NCI-H2081 treated with DMSO at 0.1 percent for 48 hours (cell line): ENCODE measurements at regions not wholly inside any gene's neighbourhood (a gene's known extent, or its start where the extent isn't known, plus 50 kb on each side); places are given as distances from the start of the nearest gene placed in this dataset.
"Not testable (repeated sequence)": the region's sequence is repeated elsewhere in the genome, so short reads cannot be mapped to it uniquely, and the experiment has no call there.

Experiments used
- DNase-seq: peaks from one replicate; lab custom pipeline; 2025; lab: John Stamatoyannopoulos, UW

DNA sequence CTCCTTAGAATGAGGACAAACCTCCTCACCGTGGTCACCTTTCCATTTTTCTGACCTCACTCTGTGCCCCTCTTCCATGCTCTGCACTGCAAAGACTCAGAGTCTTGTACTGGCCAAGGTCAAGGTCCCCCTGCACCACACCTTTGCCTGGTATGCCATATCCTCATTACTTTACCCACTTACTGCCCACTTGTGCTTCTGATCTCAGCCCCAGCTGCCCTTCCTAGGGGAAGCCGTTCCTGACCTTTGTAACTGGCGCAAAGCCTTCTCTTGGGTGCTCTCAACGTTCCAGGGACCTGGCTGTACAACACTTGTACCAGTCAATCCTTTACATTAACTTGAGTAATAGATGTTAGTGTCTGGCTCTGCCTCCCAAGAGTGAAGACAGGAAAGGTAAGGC is 256.0 kb downstream of the SV2B start:
- DNase-seq, result no peak

DNA sequence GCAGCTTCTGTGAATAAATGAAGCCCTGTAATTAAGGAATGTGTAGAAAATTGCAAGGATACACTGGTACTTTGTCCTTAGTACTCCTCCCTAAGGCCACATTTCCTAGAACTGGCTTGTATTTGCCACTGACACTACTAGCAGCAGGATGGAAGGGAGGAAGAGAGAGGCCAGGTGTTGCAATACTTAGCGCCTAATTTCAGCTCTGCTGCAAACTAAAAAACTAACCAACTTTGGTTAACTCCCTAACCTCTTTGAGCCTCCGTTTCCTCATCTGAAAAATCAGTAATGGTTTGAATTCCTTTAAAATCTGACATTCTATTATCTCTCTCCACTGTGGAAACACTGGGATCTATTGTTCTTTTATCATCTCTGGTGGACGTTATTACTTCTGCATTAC is 257.0 kb downstream of the SV2B start:
- DNase-seq, result no peak

DNA sequence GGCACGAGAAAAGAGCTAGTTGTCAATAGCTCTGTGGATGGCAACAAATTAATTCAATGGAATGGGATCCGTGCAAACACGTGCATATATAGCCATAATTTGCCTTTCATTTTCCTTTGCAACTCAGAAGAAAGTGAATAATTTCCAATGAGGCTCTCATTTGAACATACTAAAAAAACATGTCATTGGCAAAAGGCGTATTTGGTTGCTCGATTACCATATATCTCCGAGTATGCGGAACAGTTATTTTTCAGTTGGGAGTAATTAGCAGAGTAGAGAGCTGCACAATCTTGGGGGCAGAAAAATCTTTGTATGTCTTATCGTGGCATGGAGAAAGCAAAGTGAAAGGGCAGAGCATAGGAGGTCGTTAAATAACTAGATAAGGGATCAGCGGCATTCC is 257.4 kb downstream of the SV2B start:
- DNase-seq, result no peak

DNA sequence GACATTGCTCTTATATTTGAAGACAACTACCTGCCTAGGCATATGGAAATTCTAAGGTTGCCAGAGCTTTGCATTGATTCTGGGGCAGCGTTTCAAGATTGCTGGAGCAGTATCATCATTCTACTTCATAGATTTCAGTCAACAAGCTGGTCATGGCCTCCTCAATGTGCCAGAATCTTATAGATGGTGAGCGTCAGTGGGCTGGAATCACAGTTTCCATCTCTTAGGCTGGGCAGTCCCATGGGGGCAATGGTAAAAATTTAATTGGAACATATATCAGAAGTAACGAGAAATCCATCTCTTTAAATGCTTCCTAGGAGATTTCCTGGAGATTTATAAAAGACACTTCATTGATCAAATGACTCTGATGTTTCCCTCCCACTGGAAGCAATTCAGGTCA is 258.3 kb downstream of the SV2B start:
- DNase-seq, result no peak

DNA sequence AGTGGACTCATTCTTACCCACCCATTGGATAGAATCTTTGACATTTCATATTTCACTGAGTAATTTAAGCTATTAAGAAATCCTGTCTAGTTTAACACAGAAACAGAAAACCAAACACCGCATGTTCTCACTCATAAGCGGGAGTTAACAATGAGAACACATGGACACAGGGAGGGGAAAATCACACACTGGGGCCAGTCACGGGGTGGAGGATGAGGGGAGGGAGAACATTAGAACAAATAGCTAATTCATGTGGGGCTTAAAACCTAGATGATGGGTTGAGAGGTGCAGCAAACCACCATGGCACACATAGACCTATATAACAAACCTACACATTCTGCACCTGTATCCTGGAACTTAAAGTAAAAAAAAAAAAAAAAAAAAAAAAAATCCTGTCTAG is 261.6 kb downstream of the SV2B start:
- not testable (repeated sequence) for DNase-seq

DNA sequence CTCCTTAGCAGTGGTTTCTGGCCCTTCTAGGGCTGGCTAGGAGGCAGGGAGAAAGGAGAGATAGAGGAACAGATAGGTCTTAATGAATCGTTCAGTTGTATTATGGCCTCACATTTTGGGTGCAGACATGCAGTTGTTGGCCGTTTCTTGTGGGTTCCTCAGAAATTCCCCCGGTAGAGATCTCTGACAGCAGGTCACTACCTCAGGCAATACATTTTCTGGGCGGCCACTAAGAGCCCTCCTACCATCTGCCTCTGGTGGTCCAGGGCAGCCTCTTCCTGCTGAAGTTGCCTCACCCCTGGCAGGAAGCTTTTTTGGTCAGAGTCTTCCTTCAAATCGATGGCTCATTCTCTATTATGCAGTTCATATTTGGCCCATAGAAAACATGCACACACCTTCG is 266.1 kb downstream of the SV2B start:
- DNase-seq, result no peak

DNA sequence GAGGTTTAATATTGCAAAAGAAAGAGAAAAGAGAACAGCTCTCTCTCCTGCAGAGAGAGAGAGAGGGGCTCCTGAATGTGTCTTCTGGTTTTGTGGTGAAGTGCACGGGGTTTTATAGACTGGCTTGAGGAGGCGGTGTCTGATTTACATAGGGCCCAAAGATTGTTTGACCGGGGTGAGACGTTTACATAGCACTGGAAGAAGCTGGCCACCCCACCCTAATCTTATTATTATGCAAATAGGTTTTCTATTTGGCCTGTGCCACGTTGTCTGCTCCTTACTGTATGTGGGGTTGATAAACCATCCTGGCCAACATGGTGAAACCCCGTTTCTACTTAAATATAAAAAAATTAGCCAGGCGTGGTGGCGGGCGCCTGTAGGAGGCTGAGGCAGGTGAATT is 268.6 kb downstream of the SV2B start:
- DNase-seq, result no peak

DNA sequence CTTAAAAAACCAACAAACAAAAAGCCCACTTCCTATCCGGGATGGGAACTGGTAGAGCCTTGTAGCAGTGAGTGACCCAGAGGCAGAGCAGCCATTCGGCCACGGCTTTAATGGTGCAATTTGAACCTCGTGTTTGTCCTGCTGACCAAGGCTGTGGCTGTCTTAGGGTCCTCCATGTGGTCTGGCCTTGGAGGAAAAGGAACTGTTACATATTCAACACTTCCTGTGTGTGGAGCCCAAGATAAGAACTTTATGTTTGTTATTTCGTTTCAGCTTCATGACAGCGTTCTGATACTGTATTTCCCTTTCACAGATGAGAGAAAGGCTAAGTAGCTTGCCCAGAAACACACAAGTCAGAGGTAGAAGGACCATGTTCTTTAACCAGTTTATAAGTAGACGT is 269.8 kb downstream of the SV2B start:
- DNase-seq, result no peak

DNA sequence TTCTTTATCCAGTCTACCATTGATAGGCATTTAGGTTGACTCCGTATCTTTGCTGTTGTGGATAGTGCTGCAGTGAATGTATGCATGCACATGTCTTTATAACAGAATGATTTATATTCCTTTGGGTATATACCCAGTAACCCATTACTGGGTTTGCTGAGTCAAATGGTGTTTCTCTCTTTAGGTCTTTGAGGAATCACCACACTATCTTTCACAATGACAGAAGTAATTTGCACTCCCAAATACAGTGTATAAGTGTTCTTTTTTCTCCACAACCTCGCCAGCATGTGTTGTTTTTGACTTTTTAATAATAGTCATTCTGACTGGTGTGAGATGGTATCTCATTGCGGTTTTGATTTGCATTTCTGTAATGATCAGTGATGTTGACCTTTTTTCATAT is 271.3 kb downstream of the SV2B start:
- not testable (repeated sequence) for DNase-seq

DNA sequence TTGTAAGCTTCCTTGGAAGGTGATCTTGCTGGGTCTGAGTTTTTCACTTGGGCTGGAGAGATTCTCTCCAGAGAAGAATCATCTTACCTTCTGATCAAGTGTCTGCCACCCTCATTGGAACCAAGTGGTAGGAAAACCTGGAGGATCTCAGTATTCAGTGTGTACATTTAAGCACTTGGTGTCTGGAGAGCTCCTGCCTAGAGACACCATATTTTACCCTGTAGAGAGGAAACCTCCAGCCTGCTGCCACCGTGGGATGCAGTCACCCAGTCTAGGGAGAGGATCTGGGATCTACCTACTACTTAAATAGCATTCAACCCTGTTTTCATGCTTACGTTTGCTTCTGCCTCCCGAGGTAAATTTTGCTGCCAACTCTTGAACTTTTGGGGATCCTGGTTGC is 274.3 kb downstream of the SV2B start:
- no peak for DNase-seq

DNA sequence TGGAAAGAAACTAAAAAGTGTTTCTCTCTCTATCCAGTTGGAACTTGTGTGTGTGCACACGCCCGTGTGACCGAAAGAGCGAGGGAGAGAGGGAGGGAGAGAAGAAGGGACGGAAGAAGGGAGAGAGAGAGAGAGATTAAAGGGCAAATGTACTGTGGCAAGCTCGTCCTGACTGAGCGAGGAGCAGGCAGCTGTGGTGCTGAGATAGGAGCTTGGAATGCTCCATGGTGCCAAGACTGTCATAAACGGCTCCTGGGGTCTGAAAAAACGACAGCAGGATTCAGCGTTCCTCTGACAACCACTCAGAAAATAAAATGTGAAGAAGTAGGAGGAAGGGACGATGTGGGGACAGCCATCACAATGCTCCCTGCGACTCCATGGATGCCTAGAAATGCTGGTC is 276.0 kb downstream of the SV2B start:
- no peak for DNase-seq

DNA sequence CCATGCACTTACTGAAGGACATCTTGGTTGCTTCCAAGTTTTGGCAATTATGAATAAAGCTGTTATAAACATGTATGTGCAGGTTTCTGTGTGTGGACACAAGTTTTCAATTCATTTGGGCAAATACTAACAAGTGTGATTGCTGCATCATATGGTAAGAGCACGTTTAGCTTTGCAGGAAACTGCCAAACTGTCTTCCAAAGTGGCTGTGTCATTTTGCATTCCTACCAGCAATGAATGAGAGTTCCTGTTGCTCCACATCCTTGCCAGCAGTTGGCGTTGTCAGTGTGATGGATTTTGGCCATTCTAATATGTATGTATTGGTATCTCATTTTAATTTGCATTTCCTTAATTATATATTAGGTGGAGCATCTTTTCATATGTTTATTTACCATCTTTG is 280.1 kb downstream of the SV2B start:
- DNase-seq, result no peak

DNA sequence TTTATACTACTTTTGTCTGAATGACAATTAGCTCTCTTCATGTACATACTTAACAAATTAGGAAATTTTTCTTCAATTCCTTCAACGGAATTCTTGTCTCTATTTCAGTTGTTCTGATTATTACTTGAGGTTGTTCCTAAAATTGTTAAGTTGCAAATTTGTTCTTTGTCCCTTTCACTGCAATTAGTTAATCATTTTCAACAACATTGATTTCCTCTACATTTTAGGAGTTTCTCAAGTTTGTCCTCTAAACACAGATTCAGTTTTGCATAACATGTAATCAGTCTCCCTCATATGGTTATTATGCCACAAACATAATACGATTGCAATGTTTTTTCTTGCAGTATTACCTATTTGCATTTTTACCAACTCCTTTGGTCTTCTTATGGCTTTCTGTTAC is 283.5 kb downstream of the SV2B start:
- no peak for DNase-seq

DNA sequence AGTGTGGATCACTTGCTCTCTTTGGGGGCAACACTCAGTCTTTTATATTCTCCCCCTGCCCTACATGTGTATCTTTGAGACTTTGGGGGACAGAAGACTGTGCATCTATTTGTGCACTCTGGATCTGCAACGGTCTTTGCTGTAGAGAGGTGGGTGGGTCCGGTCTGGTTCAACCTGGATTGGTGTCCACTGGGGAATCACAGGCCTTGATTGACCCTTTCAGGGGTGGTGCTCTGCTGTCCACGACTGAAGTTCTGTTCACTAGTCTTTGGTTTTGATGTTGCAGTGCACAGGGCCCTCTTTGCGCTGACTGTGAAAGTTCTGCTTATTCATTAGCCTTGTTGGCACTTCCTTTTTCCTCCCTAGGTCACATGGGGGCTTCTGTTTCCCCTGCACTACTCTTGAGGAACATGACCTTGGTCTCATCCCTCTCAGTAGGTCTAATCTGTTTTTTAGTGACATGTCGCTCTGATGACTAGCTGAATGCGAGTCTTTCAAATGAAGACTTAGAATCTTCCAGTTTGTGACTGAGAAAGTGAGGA is 284.2 kb downstream of the SV2B start:
- DNase-seq, result no peak

DNA sequence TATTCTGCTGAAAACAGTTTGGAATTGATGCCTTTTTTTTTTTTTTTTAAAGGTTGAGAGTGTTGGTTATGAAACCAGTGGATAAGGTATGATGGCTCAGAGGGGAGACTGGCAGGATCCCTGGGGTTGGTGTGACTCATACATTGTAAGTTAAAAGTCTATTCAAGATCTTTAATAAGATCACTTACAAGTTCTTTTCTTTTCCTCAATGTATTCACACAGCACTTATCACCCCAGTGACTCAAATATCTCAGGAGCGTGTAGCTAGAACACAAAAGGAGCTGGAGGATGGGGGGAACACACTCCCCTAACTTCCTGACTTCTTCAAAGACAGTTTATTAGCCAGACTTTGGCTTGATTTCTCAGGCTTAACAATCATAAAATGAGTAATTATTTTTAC is 285.3 kb downstream of the SV2B start:
- no peak for DNase-seq

DNA sequence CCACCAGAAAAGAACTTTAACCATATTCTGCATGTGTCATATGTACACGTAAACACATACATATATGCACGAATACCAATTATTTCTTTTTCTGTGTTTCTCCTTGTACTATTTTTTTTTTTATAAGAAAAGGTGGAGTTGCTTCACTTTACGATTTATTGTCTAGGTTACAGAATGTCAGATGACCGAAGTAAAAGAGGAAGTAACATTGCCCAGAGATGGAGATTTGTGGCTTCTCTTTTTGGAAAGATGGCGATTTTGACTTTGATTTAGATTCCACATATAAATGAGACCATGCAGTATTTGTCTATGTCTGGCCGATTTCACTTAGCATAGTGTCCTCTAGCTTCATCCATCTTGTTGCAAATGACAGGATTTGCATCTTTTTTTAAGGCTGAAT is 293.1 kb downstream of the SV2B start:
- DNase-seq, result no peak

DNA sequence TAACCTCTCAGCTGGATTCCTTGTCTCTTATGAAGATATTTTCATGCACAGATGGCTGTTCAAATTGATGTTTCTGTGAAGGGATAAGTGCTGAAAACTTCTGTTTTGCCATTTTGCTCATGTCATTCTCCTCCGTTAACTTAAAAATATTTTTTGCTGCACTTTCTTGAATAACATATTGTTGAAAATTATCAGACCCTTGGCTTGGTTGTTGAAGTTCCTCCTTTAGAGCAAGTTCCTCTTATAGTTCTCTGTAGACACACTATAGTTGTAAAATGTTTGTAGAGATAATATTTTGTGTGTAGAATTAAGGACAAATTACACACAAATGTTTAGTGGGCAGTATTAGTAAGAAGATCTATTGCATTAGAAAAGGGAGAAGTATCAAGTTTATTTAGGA is 300.4 kb downstream of the SV2B start:
- DNase-seq, result no peak

DNA sequence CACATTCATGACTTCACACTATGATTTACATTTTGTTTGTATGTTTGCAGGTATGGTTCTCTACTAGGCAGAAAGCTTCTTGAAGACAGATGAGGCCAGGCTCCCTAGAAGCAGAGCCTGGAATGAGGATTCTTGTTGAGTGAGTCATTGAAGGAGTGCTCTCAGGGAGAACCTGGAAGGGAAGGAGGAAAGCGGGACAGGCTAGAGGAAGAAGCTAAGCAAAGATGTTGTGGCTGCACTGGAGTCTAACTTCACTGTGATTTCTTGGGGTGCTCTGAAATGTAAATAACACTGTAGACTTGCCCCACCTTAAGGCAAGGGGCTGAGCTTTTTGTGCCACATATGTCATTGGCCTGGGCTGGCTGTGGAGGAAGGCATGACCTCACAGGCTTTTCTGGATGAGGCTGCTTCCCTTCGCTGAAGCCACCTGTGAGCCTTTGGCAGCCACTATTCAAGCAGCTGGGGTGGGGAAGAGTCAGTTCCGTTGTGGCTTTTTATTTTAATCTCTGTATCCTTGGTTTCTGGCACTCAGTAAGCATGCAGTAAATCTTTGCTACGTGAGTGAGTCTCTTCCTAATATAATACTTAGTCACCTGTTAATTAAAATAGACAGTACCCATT is 307.3 kb downstream of the SV2B start:
- DNase-seq, result no peak

DNA sequence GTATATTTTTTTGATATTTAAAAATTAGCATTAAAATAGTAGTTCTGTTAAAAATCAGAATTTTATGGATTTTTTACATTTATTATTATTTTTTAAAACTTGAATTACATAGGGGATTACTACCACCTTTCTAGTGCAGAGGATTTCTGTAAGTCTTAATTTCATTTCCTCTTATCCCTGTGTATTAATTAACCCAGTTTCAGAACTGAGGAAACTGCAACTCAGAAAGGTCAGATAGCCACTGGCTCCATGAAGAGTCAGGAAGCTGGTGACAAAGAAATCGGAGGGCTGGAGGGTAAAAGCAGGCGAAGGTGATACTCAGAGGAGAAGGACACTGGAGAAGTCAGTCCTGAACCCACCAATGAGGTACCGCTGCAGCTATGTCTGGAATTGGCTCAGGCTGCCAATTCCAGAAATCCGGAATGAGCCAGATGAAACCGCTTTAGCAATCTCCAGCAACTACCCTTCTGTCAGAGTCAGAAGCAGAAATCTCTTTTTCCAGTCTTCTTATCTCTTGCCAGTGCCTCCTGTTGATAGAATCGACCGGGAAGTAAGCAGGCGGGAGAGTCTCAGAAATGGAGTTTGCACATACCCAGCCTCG is 308.5 kb downstream of the SV2B start:
- DNase-seq, result no peak

DNA sequence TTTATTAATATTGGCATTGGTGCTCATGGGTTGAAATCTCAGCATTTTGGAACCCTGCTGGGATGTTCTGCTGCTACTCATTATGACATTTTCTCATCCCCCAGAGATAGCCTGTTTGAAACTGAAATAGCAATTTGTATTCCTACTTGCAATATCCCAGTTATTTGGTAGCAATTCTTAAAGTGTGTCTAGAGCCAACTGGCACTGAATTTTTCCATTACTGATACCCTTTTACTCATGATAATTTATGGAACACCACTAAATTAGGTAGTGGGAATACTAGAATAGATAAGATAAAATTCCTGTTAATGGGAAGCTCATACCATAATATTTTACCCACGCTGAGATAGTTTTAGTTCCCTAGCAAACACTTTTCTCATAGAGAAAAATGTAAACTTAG is 309.3 kb downstream of the SV2B start:
- DNase-seq, result no peak

DNA sequence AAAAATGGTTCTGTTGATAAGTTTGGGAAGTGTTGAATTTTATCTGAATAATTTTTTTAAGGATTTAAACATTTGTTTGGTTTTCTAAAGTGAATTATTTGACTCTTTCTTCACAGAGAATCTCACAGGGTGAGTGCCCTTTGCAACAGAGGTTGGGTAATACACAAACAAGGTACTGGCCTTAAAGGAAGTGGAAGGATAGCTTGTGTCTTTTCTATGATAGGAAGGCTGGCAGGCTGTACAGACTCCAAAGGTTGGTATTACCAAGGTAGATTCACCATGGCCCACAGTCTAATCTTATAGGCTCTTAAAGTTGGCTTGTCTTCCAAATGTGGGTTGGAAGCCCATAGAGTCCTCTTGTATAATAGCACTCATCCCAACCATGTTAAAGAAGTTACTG is 311.5 kb downstream of the SV2B start:
- DNase-seq, result no peak

DNA sequence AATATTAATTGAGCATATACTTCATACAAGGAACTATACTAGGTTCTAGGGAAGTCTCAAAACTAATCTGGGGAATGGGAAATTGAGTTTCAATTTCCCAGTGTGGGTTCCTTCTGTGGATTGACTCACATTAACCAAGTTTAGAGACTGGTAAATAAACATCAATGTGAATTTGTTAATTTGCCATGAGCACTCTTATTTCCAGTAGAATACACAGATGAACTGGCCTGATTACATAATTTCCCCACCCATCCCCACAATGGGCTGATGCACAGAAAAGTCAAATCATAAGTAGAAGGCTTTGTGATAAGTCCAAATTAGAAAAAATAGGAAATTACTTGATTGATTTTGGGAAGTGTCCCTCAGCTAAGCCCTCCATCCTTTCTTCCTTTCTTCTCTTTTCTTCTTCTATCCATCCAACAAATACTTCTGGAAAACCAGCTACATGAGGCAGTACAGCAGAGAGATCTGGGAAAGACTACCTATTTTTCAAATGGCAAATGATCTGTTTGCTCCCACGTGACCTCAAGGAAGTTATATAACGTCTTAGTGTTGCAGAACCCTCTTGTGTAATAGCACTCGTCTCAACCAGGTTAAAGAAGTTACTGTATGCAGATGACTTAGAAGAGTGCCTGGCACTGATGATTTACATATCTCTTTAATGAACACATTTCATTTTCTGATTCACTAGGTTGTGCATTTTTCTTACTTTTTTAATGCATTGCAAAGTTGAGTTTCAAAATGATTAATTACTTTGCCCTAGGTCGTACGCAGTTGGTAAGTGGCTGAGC is 312.3 kb downstream of the SV2B start:
- DNase-seq, result no peak

DNA sequence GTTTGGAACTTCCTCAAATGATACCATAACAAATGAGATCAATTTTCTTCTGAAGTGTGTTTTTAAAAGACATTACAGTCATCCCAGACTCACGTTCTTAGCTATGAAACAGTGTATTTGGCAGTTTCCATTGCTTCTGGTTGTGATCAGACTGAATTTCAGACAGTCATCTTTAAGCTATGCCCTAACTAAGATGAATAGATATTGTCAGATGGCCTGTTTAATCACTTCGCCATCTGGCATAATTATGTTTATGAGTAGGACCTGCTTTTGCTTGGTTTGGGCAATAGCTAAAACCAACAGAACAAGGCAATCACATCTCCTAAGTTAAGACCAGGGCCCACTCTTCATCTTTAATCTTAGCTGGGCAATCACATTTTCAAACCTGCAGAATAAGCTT is 313.1 kb downstream of the SV2B start:
- no peak for DNase-seq
